Cardiac fibroblast (primary cell): ENCODE measurements at regions not wholly inside any gene's neighbourhood (a gene's known extent, or its start where the extent isn't known, plus 50 kb on each side); places are given as distances from the start of the nearest gene placed in this dataset.

Experiments
- DNase-seq, 2 donors: peaks; one replicate each; pipeline versions ENCODE4 v3.0.0 to v3.0.0-alpha.2; 2010; ENCODE audit warnings: low read depth in 2 of 2
- H3K4me3 ChIP-seq, 2 donors: replicated peaks in 1 of 2; 1 replicate in 1 of 2; 2 replicates in 1 of 2; pipeline ENCODE4 v1.5.1; 2011; ENCODE audit warnings: low read depth in 2 of 2, low read length in 2 of 2, mild to moderate bottlenecking in 2 of 2, moderate library complexity in 1 of 2
- CTCF ChIP-seq: IDR thresholded peaks from one replicate; pipeline ENCODE4 v1.5.1; 2011; ENCODE audit warnings: low read depth, mild to moderate bottlenecking, low read length, inconsistent platforms

- TF ChIP-seq CTCF, result no peak
- DNase-seq, result no peak
- no peak overlapping the region for H3K4me3 ChIP-seq
These were observed 276.9 kb upstream of the SNX7 start for GRCh38 chr1:98384461-98385141.

- TF ChIP-seq CTCF, result no peak
- H3K4me3 ChIP-seq, result no peak overlapping the region
- peak; percentile 36 to 55 for DNase-seq
These were observed 278.4 kb upstream of the SNX7 start for GRCh38 chr1:98382986-98383740.

- H3K4me3 ChIP-seq, result no peak overlapping the region
- DNase-seq, result no peak
- TF ChIP-seq CTCF, result no peak
These were observed 278.9 kb upstream of the SNX7 start for GRCh38 chr1:98382586-98382985.

- no peak overlapping the region for H3K4me3 ChIP-seq
- DNase-seq, result no peak
- TF ChIP-seq CTCF, result no peak
These were observed 287.4 kb upstream of the SNX7 start for GRCh38 chr1:98374098-98374497.

GRCh38 chr1:98373056-98373455, 288.5 kb upstream of the SNX7 start:
- DNase-seq, result no peak
- TF ChIP-seq CTCF, result no peak
- H3K4me3 ChIP-seq, result no peak overlapping the region

- no peak overlapping the region for H3K4me3 ChIP-seq
- no peak for DNase-seq
- TF ChIP-seq CTCF, result no peak
These were observed 289.8 kb upstream of the SNX7 start for GRCh38 chr1:98371764-98372163.
